ENCODE measurements at regions not wholly inside any gene's neighbourhood (a gene's known extent, or its start where the extent isn't known, plus 50 kb on each side); places are given as distances from the start of the nearest gene placed in this dataset.

- Histone ChIP-seq H3K9ac (ENCODE audit: insufficient read depth in 1 of 2, low read depth in 2 of 2, low read length in 2 of 2) (no peak overlapping the region), H3K4me1 (replicated peaks in 1 of 2; ENCODE audit: control insufficient read depth in 2 of 2, insufficient read depth in 2 of 2, low read length in 2 of 2) (peaks cover 3% of the 10 kb centered on the region in 2 experiments; a peak in 3 of 5 replicates), H3K79me2 (ENCODE audit: control insufficient read depth, insufficient read depth, low read length) (no peaks in the 10 kb centered on the region), H3K27ac (ENCODE audit: extremely low read depth, low read depth, low read length) (no peak overlapping the region), H2AFZ (ENCODE audit: low read depth, low read length) (no peak overlapping the region), H3K4me2 (ENCODE audit: insufficient read depth, low read length) (no peak overlapping the region), H3K9me1 (ENCODE audit: control insufficient read depth, insufficient read depth, low read length) (no peaks in the 10 kb centered on the region), H3K27me3 (ENCODE audit: control insufficient read depth in 2 of 2, insufficient read depth in 2 of 2, low read length in 2 of 2) (no peaks in the 10 kb centered on the region; a peak in 1 of 5 replicates), H3K4me3 (no peak overlapping the region), H3K36me3 (ENCODE audit: control insufficient read depth, insufficient read depth, low read length) (no peaks in the 10 kb centered on the region), H4K20me1 (replicated peaks; ENCODE audit: control insufficient read depth, insufficient read depth, low read length) (no peaks in the 10 kb centered on the region), H3K9me3 (replicated peaks; ENCODE audit: control insufficient read depth, insufficient read depth, low read depth, low read length) (no peaks in the 10 kb centered on the region)
- in situ Hi-C loops (cut with MboI): no loop called here
- POLR2A ChIA-PET: interaction anchor here (0.7 kb wide), 1 partner anchor 29 kb away, joined by 4 read pairs; no protein-coding TSS in a partner anchor
- DNase-seq (ENCODE audit: extremely low read depth in 1 of 4, low spot score in 3 of 4) (no peak), ATAC-seq (no peak), FAIRE-seq (no peak)
- intact Hi-C loops (cut with micrococcal nuclease): no loop called here
- no TSS peak for BruUV-seq (replicated peaks)
- CTCF ChIA-PET (ENCODE audit: low intra/inter-chr PET ratio): no interaction called here
- TF ChIP-seq ZBTB34 (CRISPR knock-in tag; IDR thresholded peaks at IDR 0.05) (no peak), MXD1 (CRISPR knock-in tag; IDR thresholded peaks at IDR 0.05; ENCODE audit: borderline replicate concordance, poor library complexity, severe bottlenecking) (no peak), ZBTB9 (CRISPR knock-in tag; IDR thresholded peaks at IDR 0.05) (no peak), POLR2H (tag; IDR thresholded peaks at IDR 0.05; ENCODE audit: low read depth) (no peak), PRMT5 (CRISPR knock-in tag; IDR thresholded peaks at IDR 0.05) (no peak), ZNF3 (CRISPR knock-in tag; IDR thresholded peaks at IDR 0.05) (no peak), TBL1XR1 (IDR thresholded peaks at IDR 0.05; ENCODE audit: low read length in 2 of 2) (no peak), U2AF2 (optimal IDR thresholded peaks at IDR 0.05; ENCODE audit: low read depth, low read length) (no peak), PYGO2 (tag; IDR thresholded peaks at IDR 0.05) (no peak), ZBTB2 (IDR thresholded peaks at IDR 0.05) (no peak), IRF9 (tag; IDR thresholded peaks at IDR 0.05) (no peak), IFI16 (CRISPR knock-in tag; IDR thresholded peaks at IDR 0.05) (no peak), NFXL1 (CRISPR knock-in tag; IDR thresholded peaks at IDR 0.05) (no peak), CCAR2 (IDR thresholded peaks at IDR 0.05; ENCODE audit: low read depth, low read length) (no peak)
- WGBS (ENCODE audit: insufficient coverage, low coverage, missing lambda C conversion rate): 50% methylated on average over 5 of the region's 17 CpGs
Measured at GRCh38 chrX:39910651-39911050, 187.1 kb downstream of the BCOR start.
